ENCODE measurements at regions not wholly inside any gene's neighbourhood (a gene's known extent, or its start where the extent isn't known, plus 50 kb on each side); places are given as distances from the start of the nearest gene placed in this dataset.

- Mint-ChIP-seq H3K36me3 (no peaks in the 10 kb centered on the region), H3K9me3 (peaks cover 0 to 7% (median under 1%) of the 10 kb centered on the region in 6 donors), H3K27me3 (ENCODE audit: low read depth in 3 of 3) (peaks cover 0 to 2% (median 2%) of the 10 kb centered on the region in 3 donors), H3K4me3 (no peak overlapping the region), H3K27ac (no peak overlapping the region), H3K4me1 (no peaks in the 10 kb centered on the region)
- no peak for DNase-seq
Observed at GRCh38 chr5:86748538-86749105, 130.9 kb downstream of the COX7C start.

GRCh38 chr5:86749841-86750240, 132.1 kb downstream of the COX7C start:
- H3K9me3 Mint-ChIP-seq = peaks cover 0 to 7% (median under 1%) of the 10 kb centered on the region in 6 donors
- H3K4me1 Mint-ChIP-seq = no peaks in the 10 kb centered on the region
- H3K4me3 Mint-ChIP-seq = no peak overlapping the region
- no peaks in the 10 kb centered on the region for H3K36me3 Mint-ChIP-seq
- peaks cover 0 to 2% (median 2%) of the 10 kb centered on the region in 3 donors for H3K27me3 Mint-ChIP-seq (ENCODE audit: low read depth in 3 of 3)
- no peak for DNase-seq
- H3K27ac Mint-ChIP-seq = no peak overlapping the region

GRCh38 chr5:86756839-86757238, 139.1 kb downstream of the COX7C start:
- Mint-ChIP-seq H3K27ac (no peak overlapping the region), H3K4me3 (no peak overlapping the region), H3K9me3 (peaks cover 0 to 6% (median under 1%) of the 10 kb centered on the region in 6 donors), H3K4me1 (no peaks in the 10 kb centered on the region), H3K27me3 (ENCODE audit: low read depth in 3 of 3) (no peaks in the 10 kb centered on the region), H3K36me3 (no peaks in the 10 kb centered on the region)
- no peak for DNase-seq

- Mint-ChIP-seq H3K4me3 (no peak overlapping the region), H3K4me1 (no peaks in the 10 kb centered on the region), H3K27me3 (ENCODE audit: low read depth in 3 of 3) (no peaks in the 10 kb centered on the region), H3K36me3 (no peaks in the 10 kb centered on the region), H3K9me3 (peaks cover 0 to 6% (median under 1%) of the 10 kb centered on the region in 6 donors), H3K27ac (no peak overlapping the region)
- DNase-seq = no peak
Observed at GRCh38 chr5:86757824-86758223, 140.1 kb downstream of the COX7C start.

- H3K27me3 Mint-ChIP-seq (ENCODE audit: low read depth in 3 of 3) = peaks cover 0 to 2% (median 0%) of the 10 kb centered on the region in 3 donors
- H3K4me3 Mint-ChIP-seq = no peak overlapping the region
- no peak for DNase-seq
- no peaks in the 10 kb centered on the region for H3K36me3 Mint-ChIP-seq
- no peaks in the 10 kb centered on the region for H3K4me1 Mint-ChIP-seq
- peaks cover 0 to 6% (median 2%) of the 10 kb centered on the region in 6 donors for H3K9me3 Mint-ChIP-seq
- H3K27ac Mint-ChIP-seq = no peak overlapping the region
Observed at GRCh38 chr5:86760661-86761060, 142.9 kb downstream of the COX7C start.

GRCh38 chr5:86763929-86764328, 146.2 kb downstream of the COX7C start:
- no peak overlapping the region for H3K27ac Mint-ChIP-seq
- H3K27me3 Mint-ChIP-seq (ENCODE audit: low read depth in 3 of 3) = peaks cover 0 to 2% (median 1%) of the 10 kb centered on the region in 3 donors
- H3K9me3 Mint-ChIP-seq = peaks cover 0 to 2% (median 0%) of the 10 kb centered on the region in 6 donors
- no peaks in the 10 kb centered on the region for H3K4me1 Mint-ChIP-seq
- no peak for DNase-seq
- H3K4me3 Mint-ChIP-seq = no peak overlapping the region
- H3K36me3 Mint-ChIP-seq = no peaks in the 10 kb centered on the region

GRCh38 chr5:86765778-86766502, 148.2 kb downstream of the COX7C start:
- no peak for DNase-seq
- H3K9me3 Mint-ChIP-seq = peaks cover 0 to 7% (median 3%) of the 10 kb centered on the region in 6 donors
- H3K4me3 Mint-ChIP-seq = no peak overlapping the region
- H3K27me3 Mint-ChIP-seq (ENCODE audit: low read depth in 3 of 3) = peaks cover 1 to 4% (median 2%) of the 10 kb centered on the region in 3 donors
- no peaks in the 10 kb centered on the region for H3K36me3 Mint-ChIP-seq
- H3K4me1 Mint-ChIP-seq = no peaks in the 10 kb centered on the region
- H3K27ac Mint-ChIP-seq = no peak overlapping the region

GRCh38 chr5:86768699-86769202, 151.0 kb downstream of the COX7C start:
- Mint-ChIP-seq H3K27ac (no peak overlapping the region), H3K4me3 (no peak overlapping the region), H3K27me3 (ENCODE audit: low read depth in 3 of 3) (peaks cover 1 to 4% (median 3%) of the 10 kb centered on the region in 3 donors), H3K9me3 (peaks cover 0 to 17% (median 5%) of the 10 kb centered on the region in 6 donors), H3K4me1 (no peaks in the 10 kb centered on the region), H3K36me3 (no peaks in the 10 kb centered on the region)
- DNase-seq = no peak

- Mint-ChIP-seq H3K27ac (no peak overlapping the region), H3K4me1 (no peaks in the 10 kb centered on the region), H3K4me3 (no peak overlapping the region), H3K36me3 (no peaks in the 10 kb centered on the region), H3K9me3 (no peaks in the 10 kb centered on the region), H3K27me3 (ENCODE audit: low read depth in 3 of 3) (peaks cover 0 to 1% (median 0%) of the 10 kb centered on the region in 3 donors)
- no peak for DNase-seq
Observed at GRCh38 chr5:86780018-86780417, 162.3 kb downstream of the COX7C start.

GRCh38 chr5:86786955-86787354, 169.2 kb downstream of the COX7C start:
- Mint-ChIP-seq H3K4me1 (no peaks in the 10 kb centered on the region), H3K9me3 (no peaks in the 10 kb centered on the region), H3K27ac (no peak overlapping the region), H3K4me3 (no peak overlapping the region), H3K36me3 (no peaks in the 10 kb centered on the region), H3K27me3 (ENCODE audit: low read depth in 3 of 3) (peaks cover 0 to 1% (median 0%) of the 10 kb centered on the region in 3 donors)
- no peak for DNase-seq

- no peak overlapping the region for H3K27ac Mint-ChIP-seq
- no peak for DNase-seq
- no peaks in the 10 kb centered on the region for H3K4me1 Mint-ChIP-seq
- peaks cover 0 to 5% (median 2%) of the 10 kb centered on the region in 3 donors for H3K27me3 Mint-ChIP-seq (ENCODE audit: low read depth in 3 of 3)
- no peak overlapping the region for H3K4me3 Mint-ChIP-seq
- H3K36me3 Mint-ChIP-seq = no peaks in the 10 kb centered on the region
- H3K9me3 Mint-ChIP-seq = peaks cover 0 to 5% (median 0%) of the 10 kb centered on the region in 6 donors
Observed at GRCh38 chr5:86795659-86796058, 177.9 kb downstream of the COX7C start.

- DNase-seq = no peak
- H3K27ac Mint-ChIP-seq = no peak overlapping the region
- H3K4me3 Mint-ChIP-seq = no peak overlapping the region
- H3K9me3 Mint-ChIP-seq = peaks cover 0 to 5% (median 0%) of the 10 kb centered on the region in 6 donors
- H3K36me3 Mint-ChIP-seq = no peaks in the 10 kb centered on the region
- H3K27me3 Mint-ChIP-seq (ENCODE audit: low read depth in 3 of 3) = peaks cover 0 to 5% (median 1%) of the 10 kb centered on the region in 3 donors
- H3K4me1 Mint-ChIP-seq = no peaks in the 10 kb centered on the region
Observed at GRCh38 chr5:86797677-86798076, 179.9 kb downstream of the COX7C start.

GRCh38 chr5:86806206-86806605, 188.5 kb downstream of the COX7C start:
- no peak for DNase-seq
- no peaks in the 10 kb centered on the region for H3K36me3 Mint-ChIP-seq
- H3K27ac Mint-ChIP-seq = no peak overlapping the region
- H3K9me3 Mint-ChIP-seq = peaks cover 0 to 7% (median 0%) of the 10 kb centered on the region in 6 donors
- no peaks in the 10 kb centered on the region for H3K27me3 Mint-ChIP-seq (ENCODE audit: low read depth in 3 of 3)
- no peak overlapping the region for H3K4me3 Mint-ChIP-seq
- H3K4me1 Mint-ChIP-seq = no peaks in the 10 kb centered on the region
